ENCODE measurements at regions not wholly inside any gene's neighbourhood (a gene's known extent, or its start where the extent isn't known, plus 50 kb on each side); places are given as distances from the start of the nearest gene placed in this dataset.
"Not testable (repeated sequence)": the region's sequence is repeated elsewhere in the genome, so short reads cannot be mapped to it uniquely, and the experiment has no call there.

- no peak for DNase-seq
These were observed 548.4 kb upstream of the BRINP3 start for GRCh38 chr1:191025896-191026642.

GRCh38 chr1:191026828-191027227 lies 549.2 kb upstream of the BRINP3 start:
- DNase-seq = no peak

GRCh38 chr1:191034132-191034531 lies 556.5 kb upstream of the BRINP3 start:
- DNase-seq = no peak

GRCh38 chr1:191043066-191043465 lies 565.4 kb upstream of the BRINP3 start:
- DNase-seq = no peak

- DNase-seq = no peak
These were observed 572.1 kb upstream of the BRINP3 start for GRCh38 chr1:191049781-191050180.

GRCh38 chr1:191052888-191053287 lies 575.2 kb upstream of the BRINP3 start:
- DNase-seq = no peak

- no peak for DNase-seq
These were observed 587.7 kb upstream of the BRINP3 start for GRCh38 chr1:191065346-191065745.

- DNase-seq = no peak
These were observed 588.1 kb upstream of the BRINP3 start for GRCh38 chr1:191065771-191066170.

GRCh38 chr1:191074881-191075280 lies 597.2 kb upstream of the BRINP3 start:
- DNase-seq = no peak

- DNase-seq = not testable (repeated sequence)
These were observed 605.4 kb upstream of the BRINP3 start for GRCh38 chr1:191083090-191083489.

GRCh38 chr1:191085121-191085520 lies 607.5 kb upstream of the BRINP3 start:
- no peak for DNase-seq

- no peak for DNase-seq
These were observed 609.2 kb upstream of the BRINP3 start for GRCh38 chr1:191086910-191087309.

- DNase-seq = no peak
These were observed 618.7 kb upstream of the BRINP3 start for GRCh38 chr1:191096405-191096804.

- no peak for DNase-seq
These were observed 622.0 kb upstream of the BRINP3 start for GRCh38 chr1:191099696-191100095.

- no peak for DNase-seq
These were observed 624.3 kb upstream of the BRINP3 start for GRCh38 chr1:191101960-191102359.

- no peak for DNase-seq
These were observed 648.3 kb upstream of the BRINP3 start for GRCh38 chr1:191125950-191126349.

GRCh38 chr1:191134796-191135195 lies 657.1 kb upstream of the BRINP3 start:
- no peak for DNase-seq

- no peak for DNase-seq
These were observed 662.4 kb upstream of the BRINP3 start for GRCh38 chr1:191140038-191140437.

GRCh38 chr1:191142748-191143147 lies 665.1 kb upstream of the BRINP3 start:
- no peak for DNase-seq

GRCh38 chr1:191145834-191146233 lies 668.2 kb upstream of the BRINP3 start:
- DNase-seq = no peak

GRCh38 chr1:191151321-191151807 lies 673.7 kb upstream of the BRINP3 start:
- DNase-seq = no peak

GRCh38 chr1:191152776-191153175 lies 675.1 kb upstream of the BRINP3 start:
- DNase-seq = no peak

GRCh38 chr1:191155178-191155577 lies 677.5 kb upstream of the BRINP3 start:
- no peak for DNase-seq

- no peak for DNase-seq
These were observed 683.2 kb upstream of the BRINP3 start for GRCh38 chr1:191160837-191161236.

- no peak for DNase-seq
These were observed 685.1 kb upstream of the BRINP3 start for GRCh38 chr1:191162762-191163161.

Data from NCI-H2081 treated with DMSO at 0.1 percent for 48 hours (cell line).